Activated CD4-positive, alpha-beta T cell treated with anti-CD3 and anti-CD28 coated beads, Interleukin-2, amount 10 ng/mL, durations not matched to agents 7 days and 5 days (primary cell): ENCODE measurements at regions not wholly inside any gene's neighbourhood (a gene's known extent, or its start where the extent isn't known, plus 50 kb on each side); places are given as distances from the start of the nearest gene placed in this dataset.

ENCODE experiments used
- CTCF ChIA-PET: fragments of 350-600 bp; sonication (Branson Sonifier 250); formaldehyde crosslinking; loops from one replicate; lab custom pipeline; 2021; ENCODE audit warnings: antibody characterized with exemption; lab: Charles Lee
- POLR2A ChIA-PET: fragments of 350-600 bp; sonication (Branson Sonifier 250); formaldehyde crosslinking; loops from one replicate; lab custom pipeline; 2021; ENCODE audit warnings: antibody characterized with exemption; lab: Charles Lee
- DNase-seq: peaks from one replicate; pipeline ENCODE4 v3.0.0-alpha.2; 2020
- H3K27ac Mint-ChIP-seq: one replicate; pipeline ENCODE4 v1.8.0; 2021; ENCODE audit warnings: mild to moderate bottlenecking, moderate library complexity, mixed read lengths
- H3K27me3 Mint-ChIP-seq: one replicate; pipeline ENCODE4 v1.8.0; 2021; ENCODE audit warnings: mixed read lengths
- H3K36me3 Mint-ChIP-seq: one replicate; pipeline ENCODE4 v1.8.0; 2021; ENCODE audit warnings: low read depth, mixed read lengths
- H3K4me1 Mint-ChIP-seq: one replicate; pipeline ENCODE4 v1.8.0; 2021; ENCODE audit warnings: mixed read lengths
- H3K4me3 Mint-ChIP-seq: one replicate; pipeline ENCODE4 v1.8.0; 2021; ENCODE audit warnings: mild to moderate bottlenecking, moderate library complexity, mixed read lengths
- H3K9me3 Mint-ChIP-seq: one replicate; pipeline ENCODE4 v1.8.0; 2021; ENCODE audit warnings: mixed read lengths

DNA sequence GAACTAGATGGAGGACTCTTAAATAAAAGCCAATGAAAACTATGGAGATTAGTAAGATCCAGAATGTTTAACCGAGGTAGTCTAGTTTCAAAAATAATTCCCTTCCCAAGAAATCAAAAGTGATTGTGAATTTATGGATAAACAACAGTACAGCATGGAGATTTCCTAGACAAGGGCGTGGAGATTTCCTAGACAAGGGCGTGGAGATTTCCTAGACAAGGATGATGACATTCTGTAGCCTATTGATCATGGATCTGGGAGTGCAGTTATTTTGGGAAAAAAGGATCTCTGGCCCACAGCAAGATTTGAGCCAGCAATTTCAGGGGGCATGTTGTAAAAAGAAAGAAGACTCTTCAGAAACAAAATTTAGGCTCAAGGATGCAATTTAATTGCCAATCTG is 175.3 kb downstream of the RAP2B start:
- Mint-ChIP-seq H3K27me3 (no peaks in the 10 kb centered on the region), H3K4me1 (peaks cover 2% of the 10 kb centered on the region), H3K9me3 (no peaks in the 10 kb centered on the region), H3K36me3 (no peaks in the 10 kb centered on the region), H3K4me3 (no peak overlapping the region), H3K27ac (no peak overlapping the region)
- no peak for DNase-seq
- ChIA-PET CTCF (no interaction called here), POLR2A (no interaction called here)

DNA sequence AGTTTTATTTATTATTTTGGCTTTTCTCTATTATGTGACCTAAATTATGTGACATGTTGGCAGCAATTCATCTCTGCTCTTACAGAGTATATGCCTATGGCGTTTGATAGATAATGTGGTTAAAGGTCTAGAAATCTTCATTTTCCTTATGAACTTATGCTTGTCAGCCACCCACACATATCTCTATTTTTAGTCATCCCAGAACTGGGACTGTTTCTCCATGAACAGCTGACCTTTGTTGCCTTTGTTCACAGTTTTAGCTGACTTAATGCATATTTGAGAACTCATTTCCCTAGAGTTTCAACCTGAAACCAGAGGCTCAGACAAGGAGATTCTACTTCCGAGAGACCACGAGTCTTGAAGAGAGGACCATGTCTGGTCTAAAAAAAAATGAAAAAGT is 176.5 kb downstream of the RAP2B start:
- Mint-ChIP-seq H3K9me3 (no peaks in the 10 kb centered on the region), H3K27me3 (no peaks in the 10 kb centered on the region), H3K4me1 (no peaks in the 10 kb centered on the region), H3K36me3 (no peaks in the 10 kb centered on the region), H3K4me3 (no peak overlapping the region), H3K27ac (no peak overlapping the region)
- CTCF ChIA-PET: no interaction called here
- no peak for DNase-seq
- POLR2A ChIA-PET: no interaction called here

DNA sequence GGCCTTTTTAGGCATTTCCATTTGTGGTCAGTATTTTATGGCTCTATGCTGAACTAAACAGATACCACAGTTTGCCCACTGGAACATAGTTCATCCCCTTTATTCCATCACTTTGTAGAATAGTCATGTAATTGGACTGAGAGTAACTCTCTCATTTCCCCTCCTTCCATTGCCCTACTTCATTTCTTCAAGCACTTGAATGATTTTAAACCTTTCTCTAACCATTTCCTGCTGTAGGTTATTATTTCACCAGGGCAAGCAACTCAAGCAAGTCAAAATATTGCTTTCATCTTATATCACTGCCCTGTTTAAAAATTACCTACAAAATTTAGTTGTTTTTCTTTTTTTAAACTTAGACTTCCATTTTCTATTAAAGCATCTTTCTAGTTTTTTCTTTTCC is 177.0 kb downstream of the RAP2B start:
- ChIA-PET CTCF (no interaction called here), POLR2A (no interaction called here)
- no peak overlapping the region for H3K27ac Mint-ChIP-seq
- DNase-seq: no peak
- H3K36me3 Mint-ChIP-seq: no peaks in the 10 kb centered on the region
- no peaks in the 10 kb centered on the region for H3K27me3 Mint-ChIP-seq
- peaks cover 2% of the 10 kb centered on the region for H3K9me3 Mint-ChIP-seq
- H3K4me3 Mint-ChIP-seq: no peak overlapping the region
- no peaks in the 10 kb centered on the region for H3K4me1 Mint-ChIP-seq

DNA sequence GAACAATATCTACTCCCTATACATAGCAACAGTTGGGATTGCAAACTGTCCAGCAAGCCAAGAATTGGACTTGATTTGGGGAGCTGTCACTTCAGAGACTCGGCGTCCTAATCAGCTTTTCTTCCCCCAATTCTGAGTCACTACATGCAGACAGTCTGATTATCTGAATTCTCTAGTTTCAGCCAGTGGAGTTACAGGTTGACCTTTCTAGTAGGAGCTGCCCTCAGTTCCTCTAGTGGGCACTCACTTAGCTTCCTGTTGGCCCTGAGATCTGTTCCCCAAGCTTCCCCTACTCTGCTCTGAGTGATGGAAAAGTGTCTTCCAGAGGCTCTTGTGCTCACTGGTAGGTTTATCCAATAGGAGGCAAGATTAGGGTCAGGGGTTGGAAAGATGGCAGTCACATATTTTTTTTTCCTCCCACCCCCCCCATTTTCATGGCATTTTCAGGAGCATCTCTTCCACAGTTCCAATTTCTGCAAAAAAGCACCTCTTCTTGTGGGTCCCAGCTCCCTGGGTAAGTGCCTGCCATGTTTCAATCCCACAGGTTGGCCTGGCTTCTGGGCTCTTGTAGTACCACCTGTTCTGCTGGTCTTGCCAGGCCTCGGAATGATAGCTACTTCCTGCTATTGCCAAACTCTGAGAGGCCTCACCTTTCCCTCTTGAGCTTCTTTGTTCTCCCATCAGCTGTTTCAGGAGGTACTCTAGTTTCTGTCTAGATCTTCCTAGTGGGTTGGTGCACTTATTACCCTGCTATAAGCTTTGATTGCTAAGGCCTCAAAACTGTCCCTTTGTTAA is 182.2 kb downstream of the RAP2B start:
- H3K4me3 Mint-ChIP-seq: no peak overlapping the region
- no peaks in the 10 kb centered on the region for H3K36me3 Mint-ChIP-seq
- ChIA-PET CTCF (interaction anchor here (0.8 kb wide), 1 partner anchor 8 kb away, joined by 3 read pairs; no protein-coding TSS in a partner anchor), POLR2A (interaction anchor here (0.6 to 0.7 kb wide), 2 partner anchors 45 to 245 kb away, joined by 3 to 4 read pairs; no protein-coding TSS in a partner anchor)
- no peaks in the 10 kb centered on the region for H3K4me1 Mint-ChIP-seq
- H3K9me3 Mint-ChIP-seq: peaks cover 4% of the 10 kb centered on the region
- DNase-seq: no peak
- no peaks in the 10 kb centered on the region for H3K27me3 Mint-ChIP-seq
- no peak overlapping the region for H3K27ac Mint-ChIP-seq

DNA sequence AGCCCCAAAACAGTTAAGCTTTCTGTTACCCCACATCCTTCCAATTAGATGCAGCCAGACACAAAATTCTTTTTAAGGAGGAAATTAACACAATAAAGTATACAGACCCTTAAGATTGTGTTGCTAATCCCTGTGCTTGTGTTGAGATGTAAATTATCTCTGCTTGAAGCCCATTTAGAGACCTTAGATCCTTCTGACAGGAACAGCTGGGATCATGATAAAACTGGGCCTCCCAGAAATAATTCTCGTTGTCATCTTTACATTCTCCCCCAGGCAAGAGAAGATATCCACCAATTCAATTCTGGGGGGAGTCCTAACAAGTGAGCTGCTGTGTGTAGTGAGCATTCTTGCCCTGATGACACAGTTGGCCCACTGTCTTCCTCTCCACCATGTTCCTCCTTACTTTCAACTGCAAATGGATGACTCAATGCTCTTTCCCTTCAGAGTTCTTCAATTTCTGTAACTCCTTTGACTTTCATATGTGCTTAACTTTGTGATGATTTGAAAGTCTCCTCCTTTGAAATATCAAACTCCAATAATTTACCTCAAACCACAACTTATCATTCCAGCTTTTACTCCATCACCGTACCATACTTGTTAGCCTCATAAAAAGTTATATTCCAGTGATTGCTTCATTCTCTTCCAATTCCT is 186.6 kb downstream of the RAP2B start:
- ChIA-PET CTCF (no interaction called here), POLR2A (no interaction called here)
- no peak overlapping the region for H3K4me3 Mint-ChIP-seq
- no peak for DNase-seq
- H3K27me3 Mint-ChIP-seq: no peaks in the 10 kb centered on the region
- H3K9me3 Mint-ChIP-seq: peaks cover 4% of the 10 kb centered on the region
- H3K36me3 Mint-ChIP-seq: no peaks in the 10 kb centered on the region
- H3K27ac Mint-ChIP-seq: no peak overlapping the region
- no peaks in the 10 kb centered on the region for H3K4me1 Mint-ChIP-seq

DNA sequence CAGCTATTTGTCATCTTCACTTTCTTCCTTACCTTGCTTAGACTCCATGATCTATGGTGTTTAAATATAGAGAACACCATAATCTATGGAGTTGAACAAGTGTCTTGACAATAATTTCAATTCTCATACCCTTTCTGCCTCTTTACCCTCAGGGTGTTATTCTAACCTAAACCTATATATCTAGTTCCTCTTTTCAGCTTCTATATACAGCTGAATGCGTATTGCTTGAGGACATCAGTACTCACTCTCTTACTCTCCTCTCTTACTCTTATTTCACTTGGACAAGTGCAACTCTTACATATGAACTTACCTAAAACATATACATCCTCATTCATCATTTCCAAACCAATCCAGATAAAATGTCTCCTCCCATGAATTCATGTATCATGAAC is 187.1 kb downstream of the RAP2B start:
- no peaks in the 10 kb centered on the region for H3K4me1 Mint-ChIP-seq
- no peak overlapping the region for H3K4me3 Mint-ChIP-seq
- DNase-seq: no peak
- no peaks in the 10 kb centered on the region for H3K27me3 Mint-ChIP-seq
- POLR2A ChIA-PET: no interaction called here
- no peaks in the 10 kb centered on the region for H3K36me3 Mint-ChIP-seq
- CTCF ChIA-PET: no interaction called here
- no peak overlapping the region for H3K27ac Mint-ChIP-seq
- peaks cover 3% of the 10 kb centered on the region for H3K9me3 Mint-ChIP-seq

DNA sequence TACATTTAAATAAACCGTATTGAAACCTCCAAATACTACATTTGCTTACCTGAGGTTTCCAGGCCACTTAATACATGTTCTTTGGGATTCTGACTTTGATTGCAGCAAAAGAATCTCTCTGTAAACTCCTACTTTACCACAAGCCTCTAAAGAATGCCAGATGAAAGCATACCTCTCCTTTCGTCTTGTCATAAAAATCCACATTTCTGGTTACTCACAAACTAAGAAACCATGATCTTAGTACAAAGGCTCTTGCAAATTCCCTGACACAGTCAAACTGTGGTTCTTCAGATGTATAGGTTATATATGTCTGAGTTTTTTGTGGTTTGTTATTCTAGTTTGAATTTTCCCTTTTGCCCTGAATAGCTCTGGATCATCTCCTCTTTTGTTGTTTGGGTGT is 188.4 kb downstream of the RAP2B start:
- H3K4me1 Mint-ChIP-seq: no peaks in the 10 kb centered on the region
- ChIA-PET POLR2A (no interaction called here), CTCF (interaction anchor here (0.7 to 1.4 kb wide), 2 partner anchors 9 to 11 kb away, joined by 3 read pairs; no protein-coding TSS in a partner anchor)
- no peaks in the 10 kb centered on the region for H3K9me3 Mint-ChIP-seq
- H3K4me3 Mint-ChIP-seq: no peak overlapping the region
- no peaks in the 10 kb centered on the region for H3K36me3 Mint-ChIP-seq
- H3K27me3 Mint-ChIP-seq: no peaks in the 10 kb centered on the region
- no peak for DNase-seq
- no peak overlapping the region for H3K27ac Mint-ChIP-seq

DNA sequence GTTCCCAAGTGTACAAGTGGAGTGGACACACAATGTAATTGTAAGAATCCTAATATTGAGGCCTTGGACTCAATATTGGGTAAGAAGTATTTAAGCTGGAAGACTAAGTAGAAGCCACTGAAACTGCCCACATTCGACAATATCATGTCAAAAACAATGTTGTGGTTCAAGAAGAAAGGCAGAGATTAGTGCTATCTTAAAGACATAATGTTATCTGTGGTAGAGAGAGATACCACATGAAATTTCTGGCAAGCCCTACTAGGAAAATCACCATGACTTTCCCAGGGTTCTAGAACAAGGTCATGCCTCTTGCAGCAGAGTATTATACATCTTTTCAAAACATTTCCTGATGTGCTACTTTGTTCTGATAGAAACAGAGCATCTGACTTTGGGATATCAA is 192.6 kb downstream of the RAP2B start:
- no peaks in the 10 kb centered on the region for H3K4me1 Mint-ChIP-seq
- POLR2A ChIA-PET: no interaction called here

DNA sequence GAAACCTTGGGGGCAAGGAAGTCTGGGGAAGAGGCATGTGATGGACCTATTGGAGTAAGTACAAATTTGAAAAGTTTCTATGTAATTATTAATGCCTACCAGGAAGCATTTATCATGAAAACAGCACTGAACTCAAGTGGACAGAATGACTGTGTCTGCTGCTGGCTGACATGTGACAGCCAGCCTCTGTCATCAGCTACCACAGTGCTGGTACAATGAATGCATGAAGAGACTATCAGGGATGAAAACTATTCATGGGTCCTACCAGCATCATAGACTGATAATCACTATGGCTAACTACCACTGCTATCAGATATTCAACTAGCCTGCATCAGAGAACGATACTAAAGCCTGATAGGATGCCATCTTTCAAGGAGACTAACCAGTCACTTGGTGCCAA is 193.5 kb downstream of the RAP2B start:
- Mint-ChIP-seq H3K27ac (no peak overlapping the region), H3K4me1 (no peaks in the 10 kb centered on the region), H3K9me3 (no peaks in the 10 kb centered on the region), H3K4me3 (no peak overlapping the region), H3K27me3 (no peaks in the 10 kb centered on the region), H3K36me3 (no peaks in the 10 kb centered on the region)
- CTCF ChIA-PET: no interaction called here
- DNase-seq: no peak
- POLR2A ChIA-PET: no interaction called here

More for the DNA sequence above, 192.6 kb downstream of the RAP2B start:
- Mint-ChIP-seq H3K4me3 (no peak overlapping the region), H3K27me3 (no peaks in the 10 kb centered on the region), H3K27ac (no peak overlapping the region), H3K9me3 (no peaks in the 10 kb centered on the region), H3K36me3 (no peaks in the 10 kb centered on the region)
- CTCF ChIA-PET: no interaction called here
- no peak for DNase-seq

DNA sequence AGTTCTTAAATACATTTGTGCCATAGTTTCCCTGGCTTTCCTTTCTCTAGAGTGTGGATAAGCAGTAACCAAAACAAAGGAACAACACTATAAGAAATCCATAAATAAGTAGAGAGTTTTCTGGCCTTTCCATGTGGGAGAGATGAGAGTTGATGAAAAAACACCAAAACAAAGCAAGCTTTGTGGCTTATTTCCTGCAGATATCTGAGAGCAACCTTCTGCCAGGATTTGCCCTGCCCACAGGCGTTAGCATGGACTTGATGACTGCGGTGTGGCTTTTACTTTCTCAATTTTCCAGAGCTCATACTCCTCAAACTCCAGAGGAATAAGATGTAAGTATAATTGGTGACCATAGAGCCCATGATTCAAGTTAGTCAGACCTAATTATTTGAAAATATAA is 194.9 kb downstream of the RAP2B start:
- Mint-ChIP-seq H3K36me3 (no peaks in the 10 kb centered on the region), H3K4me1 (no peaks in the 10 kb centered on the region), H3K27me3 (no peaks in the 10 kb centered on the region), H3K27ac (no peak overlapping the region), H3K4me3 (no peak overlapping the region), H3K9me3 (no peaks in the 10 kb centered on the region)
- ChIA-PET POLR2A (no interaction called here), CTCF (no interaction called here)
- no peak for DNase-seq

DNA sequence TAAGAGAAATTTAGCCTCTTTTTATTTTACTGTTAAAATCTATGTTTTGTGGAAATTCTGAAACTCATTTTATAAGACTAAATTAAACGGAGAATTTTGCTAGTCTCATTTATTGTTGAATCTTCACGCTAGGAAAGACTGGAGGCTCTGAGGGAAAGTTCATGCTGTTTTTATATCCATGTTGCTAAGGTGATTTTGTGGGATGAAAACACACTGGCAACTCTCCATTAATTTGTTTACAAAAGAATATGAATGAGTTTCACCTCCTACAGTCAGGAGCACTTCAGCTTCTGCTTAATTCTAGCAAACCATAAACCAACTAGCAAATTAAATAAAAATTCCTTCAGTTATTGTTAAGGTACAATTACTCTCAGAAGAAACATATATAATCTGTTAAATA is 195.4 kb downstream of the RAP2B start:
- Mint-ChIP-seq H3K9me3 (no peaks in the 10 kb centered on the region), H3K4me1 (no peaks in the 10 kb centered on the region), H3K27me3 (no peaks in the 10 kb centered on the region), H3K4me3 (no peak overlapping the region), H3K36me3 (no peaks in the 10 kb centered on the region), H3K27ac (no peak overlapping the region)
- ChIA-PET CTCF (no interaction called here), POLR2A (no interaction called here)
- DNase-seq: no peak

DNA sequence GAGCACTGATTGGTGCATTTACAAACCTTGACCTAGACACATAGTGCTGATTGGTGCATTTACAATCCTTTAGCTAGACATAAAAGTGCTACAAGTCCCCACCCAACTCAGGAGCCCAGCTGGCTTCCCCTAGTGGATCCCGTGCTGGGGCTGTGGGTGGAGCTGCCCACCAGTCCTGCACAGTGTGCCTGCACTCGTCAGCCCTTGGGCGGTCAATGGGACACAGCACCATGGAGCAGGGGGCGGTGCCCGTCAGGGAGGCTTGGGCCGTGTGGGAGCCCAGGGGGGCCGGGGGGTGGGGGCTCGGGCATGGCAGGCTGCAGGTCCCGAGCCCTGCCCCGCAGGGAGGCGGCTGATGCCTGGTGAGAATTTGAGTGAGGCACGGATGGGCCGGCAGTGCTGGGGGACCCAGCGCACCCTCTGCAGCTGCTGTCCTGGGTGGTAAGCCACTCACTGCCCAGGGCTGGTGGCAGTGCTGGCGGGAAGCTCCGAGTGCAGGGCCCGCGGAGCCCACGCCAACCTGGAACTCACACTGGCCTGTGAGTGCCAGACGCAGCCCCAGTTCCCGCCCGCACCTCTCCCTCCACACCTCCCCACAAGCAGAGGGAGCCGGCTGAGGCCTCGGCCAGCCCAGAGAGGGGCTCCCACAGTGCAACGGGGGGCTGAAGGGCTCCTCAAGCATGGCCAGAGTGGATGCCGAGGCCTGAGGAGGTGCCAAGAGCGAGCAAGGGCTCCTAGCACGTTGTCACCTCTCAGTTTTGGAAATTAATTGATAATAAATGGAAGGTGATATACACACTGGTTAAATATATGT is 207.7 kb downstream of the RAP2B start:
- Mint-ChIP-seq H3K27me3 (no peaks in the 10 kb centered on the region), H3K27ac (no peak overlapping the region), H3K4me3 (no peak overlapping the region), H3K4me1 (no peaks in the 10 kb centered on the region), H3K36me3 (no peaks in the 10 kb centered on the region), H3K9me3 (peaks cover 14% of the 10 kb centered on the region)
- POLR2A ChIA-PET: no interaction called here
- CTCF ChIA-PET: no interaction called here
- no peak for DNase-seq

DNA sequence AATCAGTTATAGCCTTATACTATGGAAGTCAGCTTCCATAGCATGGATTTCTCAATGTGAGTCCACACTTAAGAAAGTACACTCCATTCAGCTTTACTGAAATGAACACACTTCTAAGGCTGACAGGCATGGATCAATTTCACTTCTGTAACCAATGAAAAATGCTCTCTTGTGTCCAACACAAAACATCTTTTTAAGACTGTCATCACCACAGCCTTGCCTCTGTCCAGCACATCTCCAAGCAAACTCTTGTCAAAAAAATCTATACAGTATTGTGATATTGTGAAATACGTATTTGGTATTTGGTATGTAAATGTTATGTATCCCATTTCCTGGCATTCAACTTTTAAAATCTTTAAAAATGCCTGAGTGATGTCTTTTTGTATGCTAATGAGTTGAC is 208.7 kb downstream of the RAP2B start:
- H3K27me3 Mint-ChIP-seq: no peaks in the 10 kb centered on the region
- peaks cover 14% of the 10 kb centered on the region for H3K9me3 Mint-ChIP-seq
- H3K4me1 Mint-ChIP-seq: no peaks in the 10 kb centered on the region
- H3K4me3 Mint-ChIP-seq: no peak overlapping the region
- POLR2A ChIA-PET: no interaction called here
- no peak overlapping the region for H3K27ac Mint-ChIP-seq
- DNase-seq: no peak
- H3K36me3 Mint-ChIP-seq: no peaks in the 10 kb centered on the region
- CTCF ChIA-PET: no interaction called here
